NB4 (cell line): ENCODE measurements at regions not wholly inside any gene's neighbourhood (a gene's known extent, or its start where the extent isn't known, plus 50 kb on each side); places are given as distances from the start of the nearest gene placed in this dataset.

Source experiments
- CTCF ChIP-seq: IDR thresholded peaks from one replicate; pipeline ENCODE4 v1.5.1; 2012; ENCODE audit warnings: low read depth, low read length
- MYC ChIP-seq: IDR thresholded peaks from 2 replicates; pipeline ENCODE4 v1.6.1; 2011; ENCODE audit warnings: low read depth, low read length
- POLR2A ChIP-seq: IDR thresholded peaks from 2 replicates; pipeline ENCODE4 v1.6.1; 2011; ENCODE audit warnings: mild to moderate bottlenecking; ENCODE audit not compliant: insufficient read length; ENCODE audit errors: extremely low read depth

- TF ChIP-seq POLR2A (no peak), CTCF (no peak), MYC (no peak)
Observed at GRCh38 chr16:8199390-8199789, 390.9 kb downstream of the TMEM114 start.
